Fibroblast of mammary gland (primary cell): ENCODE measurements at regions not wholly inside any gene's neighbourhood (a gene's known extent, or its start where the extent isn't known, plus 50 kb on each side); places are given as distances from the start of the nearest gene placed in this dataset.

Source experiments
- DNase-seq: peaks from one replicate; pipeline ENCODE4 v3.0.0-alpha.2; 2010; ENCODE audit warnings: low read depth
- H3K4me3 ChIP-seq: 2 replicates; pipeline ENCODE4 v1.5.1; 2011; ENCODE audit warnings: low read depth, mild to moderate bottlenecking, low read length, moderate library complexity; ENCODE audit not compliant: control insufficient read depth
- TF ChIP-seq, protein P1 (sequence below): conservative IDR thresholded peaks from 2 replicates; pipeline ENCODE4 v1.5.1; 2011; ENCODE audit warnings: low read depth, low read length, inconsistent platforms; ENCODE audit not compliant: control insufficient read depth, insufficient read depth

DNA sequence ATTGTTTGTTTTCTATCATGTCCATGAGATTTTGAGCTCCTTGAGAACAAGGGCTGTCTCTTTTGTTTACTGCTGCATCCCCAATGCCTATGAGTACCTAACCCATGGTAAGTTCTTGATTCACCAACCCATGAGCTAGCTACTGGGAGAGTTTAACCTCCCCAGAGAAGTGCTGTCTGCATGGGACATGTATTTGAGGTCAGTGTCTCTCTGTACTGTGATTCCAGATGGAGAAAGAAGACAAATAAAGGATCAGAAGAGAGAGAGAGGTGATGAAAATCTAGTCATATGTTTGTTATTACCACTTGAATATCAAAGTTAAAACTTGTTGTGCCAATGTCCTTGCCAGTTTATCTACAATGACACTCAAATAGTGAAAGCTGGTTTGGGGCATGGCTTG is 421.8 kb downstream of the BCAT1 start:
- no peak for DNase-seq
- no peak overlapping the region for H3K4me3 ChIP-seq
- TF ChIP-seq, protein P1, sequence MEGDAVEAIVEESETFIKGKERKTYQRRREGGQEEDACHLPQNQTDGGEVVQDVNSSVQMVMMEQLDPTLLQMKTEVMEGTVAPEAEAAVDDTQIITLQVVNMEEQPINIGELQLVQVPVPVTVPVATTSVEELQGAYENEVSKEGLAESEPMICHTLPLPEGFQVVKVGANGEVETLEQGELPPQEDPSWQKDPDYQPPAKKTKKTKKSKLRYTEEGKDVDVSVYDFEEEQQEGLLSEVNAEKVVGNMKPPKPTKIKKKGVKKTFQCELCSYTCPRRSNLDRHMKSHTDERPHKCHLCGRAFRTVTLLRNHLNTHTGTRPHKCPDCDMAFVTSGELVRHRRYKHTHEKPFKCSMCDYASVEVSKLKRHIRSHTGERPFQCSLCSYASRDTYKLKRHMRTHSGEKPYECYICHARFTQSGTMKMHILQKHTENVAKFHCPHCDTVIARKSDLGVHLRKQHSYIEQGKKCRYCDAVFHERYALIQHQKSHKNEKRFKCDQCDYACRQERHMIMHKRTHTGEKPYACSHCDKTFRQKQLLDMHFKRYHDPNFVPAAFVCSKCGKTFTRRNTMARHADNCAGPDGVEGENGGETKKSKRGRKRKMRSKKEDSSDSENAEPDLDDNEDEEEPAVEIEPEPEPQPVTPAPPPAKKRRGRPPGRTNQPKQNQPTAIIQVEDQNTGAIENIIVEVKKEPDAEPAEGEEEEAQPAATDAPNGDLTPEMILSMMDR = no peak

DNA sequence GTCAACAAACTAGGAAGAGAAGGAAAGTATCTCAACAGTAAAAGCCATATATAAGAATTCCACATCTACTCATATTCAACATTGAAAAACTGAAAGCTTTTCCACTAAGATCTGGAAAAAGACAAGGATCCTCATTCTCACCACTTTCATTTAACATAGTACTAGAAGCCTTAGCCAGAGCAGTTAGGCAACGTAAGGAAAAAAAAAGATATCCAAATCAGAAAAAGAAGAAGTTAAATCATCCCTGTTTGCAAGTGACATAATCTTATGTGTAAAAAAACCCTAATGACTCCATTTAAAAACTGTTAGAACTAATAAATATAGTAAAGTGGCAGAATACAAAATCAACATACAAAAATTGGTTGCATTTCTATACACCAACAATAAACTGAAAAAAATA is 426.2 kb downstream of the BCAT1 start:
- TF ChIP-seq, protein P1 = no peak
- DNase-seq = no peak
- H3K4me3 ChIP-seq = no peak overlapping the region

DNA sequence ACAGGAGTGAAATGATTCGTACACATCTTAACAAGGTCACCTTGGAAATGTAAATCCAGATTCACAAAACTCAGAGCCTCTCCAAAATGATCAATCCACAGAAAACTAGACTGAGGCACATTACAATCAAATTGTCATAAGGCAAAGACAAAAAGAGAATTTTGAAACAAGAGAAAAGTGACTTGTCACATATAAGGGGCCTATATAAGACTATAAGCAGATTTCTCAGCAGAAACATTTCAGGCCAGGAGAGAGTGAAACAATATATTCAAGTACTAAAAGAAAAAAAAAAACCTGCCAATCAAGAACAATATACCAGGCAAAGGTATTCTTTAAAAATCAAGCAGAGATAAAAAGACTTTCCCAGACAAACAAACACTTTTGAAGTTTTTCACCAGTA is 429.1 kb downstream of the BCAT1 start:
- TF ChIP-seq, protein P1 = no peak
- DNase-seq = no peak
- no peak overlapping the region for H3K4me3 ChIP-seq

DNA sequence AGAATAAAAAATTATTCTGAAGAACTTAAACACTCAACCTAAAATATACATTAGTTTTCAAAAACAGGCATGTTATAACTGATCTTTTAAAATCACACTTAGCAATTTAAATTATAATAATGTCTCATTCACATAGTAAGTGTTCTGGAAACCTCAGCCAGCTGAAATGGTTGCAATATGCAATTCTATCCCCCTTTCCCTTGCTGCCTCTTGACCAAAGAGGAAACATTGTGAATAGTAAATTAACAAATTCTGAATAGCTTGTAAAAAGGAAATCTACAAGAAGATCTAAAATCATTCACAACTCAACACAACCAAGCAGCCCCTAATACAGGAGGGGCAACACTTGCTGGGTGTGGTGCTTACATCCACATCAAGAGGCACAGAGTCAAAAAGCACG is 431.9 kb downstream of the BCAT1 start:
- TF ChIP-seq, protein P1 = no peak
- no peak for DNase-seq
- no peak overlapping the region for H3K4me3 ChIP-seq

DNA sequence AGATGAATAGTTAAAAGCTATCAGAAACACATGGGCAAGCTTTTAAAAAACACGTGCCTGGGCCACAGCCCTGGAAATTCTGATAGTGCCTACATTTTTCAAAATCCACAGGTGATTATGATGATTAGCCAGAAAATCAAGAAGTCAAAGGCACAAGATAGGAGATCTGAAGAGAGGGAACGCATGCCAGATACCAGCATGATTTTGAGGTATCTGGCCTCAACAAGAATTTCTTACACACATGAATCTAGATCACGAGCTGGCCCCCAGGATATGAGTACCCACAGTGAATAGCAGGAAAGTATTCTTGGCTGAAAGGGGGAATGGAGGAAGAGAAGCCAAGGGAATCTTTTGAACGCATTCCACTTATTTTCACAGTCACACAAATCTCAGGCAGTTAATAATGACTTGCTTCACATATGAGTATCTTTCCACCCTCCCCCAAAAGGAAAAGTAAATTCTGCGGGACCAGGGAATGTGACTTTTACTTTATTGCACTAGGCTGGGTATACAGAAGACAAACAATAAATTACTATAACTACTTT is 438.2 kb downstream of the BCAT1 start:
- TF ChIP-seq, protein P1 = no peak
- H3K4me3 ChIP-seq = no peak overlapping the region
- DNase-seq = no peak

DNA sequence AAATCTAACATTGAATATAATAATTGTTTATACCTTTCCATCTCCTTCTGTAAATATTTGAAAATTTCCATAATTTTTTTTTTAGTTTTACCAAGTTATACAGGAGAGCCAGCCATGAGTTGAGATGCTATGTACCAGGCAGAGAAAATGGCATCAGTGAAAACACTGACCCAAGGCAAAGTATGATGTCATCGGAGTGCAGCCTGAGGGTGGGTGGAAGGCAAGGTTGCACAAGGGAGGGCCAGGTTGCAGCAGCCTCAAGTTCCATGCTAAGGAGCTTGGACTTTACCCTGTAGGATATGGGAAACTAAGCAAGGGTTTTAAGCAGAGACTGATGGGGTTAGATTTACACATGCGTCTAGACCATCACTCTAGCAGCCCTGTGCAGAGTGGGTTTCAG is 441.1 kb downstream of the BCAT1 start:
- peak; percentile 21 for DNase-seq
- TF ChIP-seq, protein P1 = no peak
- H3K4me3 ChIP-seq = no peak overlapping the region
